GM12891 (cell line): ENCODE measurements at regions not wholly inside any gene's neighbourhood (a gene's known extent, or its start where the extent isn't known, plus 50 kb on each side); places are given as distances from the start of the nearest gene placed in this dataset.

Source experiments
- POLR2AphosphoS5 ChIP-seq: IDR thresholded peaks from 2 replicates; pipeline ENCODE4 v1.6.1; 2011; ENCODE audit warnings: low read depth, low read length, control low read depth
- TAF1 ChIP-seq: IDR thresholded peaks from 2 replicates; pipeline ENCODE4 v1.6.1; 2011; ENCODE audit warnings: low read depth, low read length, control low read depth

DNA sequence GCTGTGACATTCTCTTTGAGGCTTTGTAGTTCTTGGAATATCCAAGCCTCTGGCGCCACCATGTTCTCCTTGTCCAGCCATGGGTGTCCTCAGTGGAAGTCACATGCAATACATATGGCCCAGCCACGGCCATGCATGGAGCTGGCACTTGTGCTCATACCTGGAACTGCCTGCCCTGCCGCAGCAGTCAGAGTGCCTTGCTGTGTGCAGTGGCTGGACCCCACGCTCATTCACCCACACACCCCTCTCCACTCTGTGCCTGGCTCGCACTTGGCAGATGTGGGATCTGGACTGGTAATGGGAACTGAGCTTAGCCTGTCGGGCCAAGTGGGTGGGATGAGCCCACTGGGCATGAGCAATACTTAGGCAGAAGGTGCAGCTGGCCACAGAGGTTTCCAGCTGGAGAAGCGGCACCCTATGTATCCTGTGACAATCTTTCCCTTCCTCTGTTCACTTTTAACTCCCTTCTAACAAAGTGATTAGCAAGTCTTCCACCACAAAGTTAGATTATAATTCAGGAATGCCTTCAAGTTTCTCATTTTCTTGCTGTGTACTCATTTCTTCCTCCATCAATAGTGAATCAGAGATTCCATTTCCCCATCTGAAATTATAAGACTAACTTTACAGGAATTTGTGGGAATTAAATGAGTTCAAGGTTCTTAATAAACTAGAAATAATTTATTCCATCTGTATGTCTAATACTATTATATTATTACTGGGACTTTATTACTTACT, 351.6 kb upstream of the NCAM2 start:
- no peak for TF ChIP-seq TAF1
- TF ChIP-seq POLR2AphosphoS5: no peak
